Osteocyte (in vitro differentiated cells): ENCODE measurements at regions not wholly inside any gene's neighbourhood (a gene's known extent, or its start where the extent isn't known, plus 50 kb on each side); places are given as distances from the start of the nearest gene placed in this dataset.

Experiments
- DNase-seq: peaks from one replicate; pipeline ENCODE4 v3.0.0; 2021; ENCODE audit warnings: mixed read lengths; ENCODE audit not compliant: unreplicated experiment; ENCODE audit errors: extremely low spot score
- H3K27ac Mint-ChIP-seq: one replicate; pipeline ENCODE4 v1.8.0; 2021; ENCODE audit warnings: mild to moderate bottlenecking, mixed read lengths; ENCODE audit not compliant: unreplicated experiment
- H3K27me3 Mint-ChIP-seq: one replicate; pipeline ENCODE4 v1.8.0; 2021; ENCODE audit warnings: mixed read lengths; ENCODE audit not compliant: unreplicated experiment
- H3K36me3 Mint-ChIP-seq: one replicate; pipeline ENCODE4 v1.8.0; 2021; ENCODE audit warnings: mixed read lengths; ENCODE audit not compliant: unreplicated experiment
- H3K4me1 Mint-ChIP-seq: one replicate; pipeline ENCODE4 v1.8.0; 2021; ENCODE audit warnings: mixed read lengths; ENCODE audit not compliant: unreplicated experiment
- H3K4me3 Mint-ChIP-seq: one replicate; pipeline ENCODE4 v1.8.0; 2021; ENCODE audit warnings: mild to moderate bottlenecking, moderate library complexity, mixed read lengths; ENCODE audit not compliant: unreplicated experiment
- H3K9me3 Mint-ChIP-seq: one replicate; pipeline ENCODE4 v1.8.0; 2021; ENCODE audit warnings: mixed read lengths; ENCODE audit not compliant: unreplicated experiment
- TF ChIP-seq, protein P1 (sequence below): fragments of 200-600 bp; sonication (generic); IDR thresholded peaks from 2 replicates; pipeline ENCODE4 v1.5.0; 2021; ENCODE audit warnings: antibody characterized with exemption, mild to moderate bottlenecking, moderate library complexity

DNA sequence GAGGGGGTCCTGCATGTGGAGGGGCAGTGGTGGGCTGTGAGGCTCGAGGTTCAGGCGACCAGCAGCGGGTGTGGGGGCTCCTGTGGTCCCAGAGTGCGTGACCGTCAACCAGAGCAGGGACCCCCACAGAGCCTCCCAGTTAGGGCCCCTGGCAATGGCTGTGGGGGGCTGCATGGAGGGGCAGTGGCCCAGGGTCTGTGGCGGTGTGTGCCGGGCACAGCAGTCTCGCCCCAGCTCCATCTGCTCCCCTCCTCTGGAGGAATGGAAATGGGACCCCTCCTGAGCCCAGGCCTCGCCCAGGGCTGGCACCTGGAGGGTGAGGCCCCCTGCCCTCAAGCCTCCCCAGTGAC, 210.8 kb upstream of the C14orf180 start:
- H3K27ac Mint-ChIP-seq, result no peak overlapping the region
- no peaks in the 10 kb centered on the region for H3K4me1 Mint-ChIP-seq
- no peak for DNase-seq
- H3K36me3 Mint-ChIP-seq, result no peaks in the 10 kb centered on the region
- H3K27me3 Mint-ChIP-seq, result no peaks in the 10 kb centered on the region
- TF ChIP-seq, protein P1, sequence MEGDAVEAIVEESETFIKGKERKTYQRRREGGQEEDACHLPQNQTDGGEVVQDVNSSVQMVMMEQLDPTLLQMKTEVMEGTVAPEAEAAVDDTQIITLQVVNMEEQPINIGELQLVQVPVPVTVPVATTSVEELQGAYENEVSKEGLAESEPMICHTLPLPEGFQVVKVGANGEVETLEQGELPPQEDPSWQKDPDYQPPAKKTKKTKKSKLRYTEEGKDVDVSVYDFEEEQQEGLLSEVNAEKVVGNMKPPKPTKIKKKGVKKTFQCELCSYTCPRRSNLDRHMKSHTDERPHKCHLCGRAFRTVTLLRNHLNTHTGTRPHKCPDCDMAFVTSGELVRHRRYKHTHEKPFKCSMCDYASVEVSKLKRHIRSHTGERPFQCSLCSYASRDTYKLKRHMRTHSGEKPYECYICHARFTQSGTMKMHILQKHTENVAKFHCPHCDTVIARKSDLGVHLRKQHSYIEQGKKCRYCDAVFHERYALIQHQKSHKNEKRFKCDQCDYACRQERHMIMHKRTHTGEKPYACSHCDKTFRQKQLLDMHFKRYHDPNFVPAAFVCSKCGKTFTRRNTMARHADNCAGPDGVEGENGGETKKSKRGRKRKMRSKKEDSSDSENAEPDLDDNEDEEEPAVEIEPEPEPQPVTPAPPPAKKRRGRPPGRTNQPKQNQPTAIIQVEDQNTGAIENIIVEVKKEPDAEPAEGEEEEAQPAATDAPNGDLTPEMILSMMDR, result no peak
- no peak overlapping the region for H3K4me3 Mint-ChIP-seq
- no peaks in the 10 kb centered on the region for H3K9me3 Mint-ChIP-seq

DNA sequence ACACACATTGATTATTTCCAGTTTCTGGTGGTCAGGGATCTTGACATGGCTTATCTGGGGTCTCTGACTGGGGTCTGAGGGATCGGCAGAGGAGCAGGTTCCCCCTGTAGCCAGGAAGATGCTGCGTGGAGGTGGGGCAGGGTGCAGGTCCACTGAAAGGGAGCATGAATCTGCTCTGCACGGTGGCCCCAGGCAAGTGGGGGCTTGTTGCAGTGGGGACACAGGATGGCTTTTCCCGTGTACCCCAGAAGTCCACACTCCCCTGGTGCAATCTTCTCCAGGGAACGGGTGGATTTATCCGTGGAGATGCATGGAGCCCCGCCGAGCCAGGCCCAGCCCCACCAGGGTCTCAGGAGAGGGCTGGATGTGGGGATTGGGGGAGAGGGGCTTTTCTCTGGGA, 210.4 kb upstream of the C14orf180 start:
- no peak overlapping the region for H3K4me3 Mint-ChIP-seq
- H3K27me3 Mint-ChIP-seq, result no peaks in the 10 kb centered on the region
- H3K4me1 Mint-ChIP-seq, result no peaks in the 10 kb centered on the region
- H3K36me3 Mint-ChIP-seq, result no peaks in the 10 kb centered on the region
- no peak overlapping the region for H3K27ac Mint-ChIP-seq
- TF ChIP-seq, protein P1, result no peak
- H3K9me3 Mint-ChIP-seq, result no peaks in the 10 kb centered on the region
- DNase-seq, result no peak

DNA sequence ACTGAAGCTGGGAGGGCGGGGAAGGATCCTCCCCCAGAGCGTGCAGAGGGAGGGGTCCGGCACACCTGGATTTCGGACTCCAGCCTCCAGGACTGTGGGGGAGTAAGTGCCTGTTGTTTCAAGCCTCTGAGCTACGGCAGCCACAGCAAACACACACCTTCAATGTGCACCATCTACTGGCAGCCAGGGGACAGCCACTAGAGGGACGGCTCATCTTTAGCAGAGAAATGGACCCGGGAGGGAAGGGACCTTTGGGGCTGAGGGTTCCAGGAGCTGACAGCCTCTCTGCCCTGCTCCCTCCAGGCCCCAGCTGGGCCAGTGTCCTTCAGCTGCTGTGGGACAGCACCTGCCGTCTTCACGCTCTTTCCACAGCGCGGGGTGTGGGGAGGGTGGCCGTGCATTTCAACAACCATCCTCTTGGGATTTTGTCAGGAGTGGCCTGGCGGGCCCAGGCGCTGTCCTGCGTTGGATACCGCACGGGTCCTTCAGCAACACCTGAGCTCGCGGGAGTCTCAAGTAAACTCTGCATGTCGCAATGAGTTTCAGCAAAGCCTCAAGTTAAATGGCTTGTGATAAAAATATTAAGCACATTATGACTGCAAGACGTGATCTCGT, 209.2 kb upstream of the C14orf180 start:
- no peak for DNase-seq
- no peaks in the 10 kb centered on the region for H3K9me3 Mint-ChIP-seq
- TF ChIP-seq, protein P1, result peak; percentile 17
- H3K27ac Mint-ChIP-seq, result no peak overlapping the region
- no peak overlapping the region for H3K4me3 Mint-ChIP-seq
- no peaks in the 10 kb centered on the region for H3K27me3 Mint-ChIP-seq
- no peaks in the 10 kb centered on the region for H3K36me3 Mint-ChIP-seq
- no peaks in the 10 kb centered on the region for H3K4me1 Mint-ChIP-seq

DNA sequence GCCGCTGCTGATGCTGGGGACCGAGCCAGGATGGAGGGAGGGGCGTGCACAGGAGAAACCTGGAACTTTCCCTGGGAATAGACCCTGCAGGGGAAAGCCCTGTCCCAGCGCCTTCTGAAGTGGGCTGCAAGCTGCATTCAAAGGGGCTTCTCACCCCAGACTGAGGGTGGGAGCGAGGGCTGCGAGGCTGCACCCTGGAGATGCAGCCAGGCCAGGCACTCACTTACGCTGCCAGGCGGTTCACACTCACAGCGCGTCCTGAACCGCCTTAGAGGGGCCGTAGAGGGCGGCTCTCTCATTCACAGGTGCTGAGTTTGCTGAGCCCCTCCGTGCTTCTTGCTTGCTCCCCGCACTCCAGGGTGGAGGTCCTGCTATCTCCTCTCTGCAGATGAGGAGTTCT, 208.5 kb upstream of the C14orf180 start:
- Mint-ChIP-seq H3K36me3 (no peaks in the 10 kb centered on the region), H3K27me3 (no peaks in the 10 kb centered on the region), H3K4me1 (no peaks in the 10 kb centered on the region), H3K4me3 (no peak overlapping the region), H3K27ac (no peak overlapping the region), H3K9me3 (no peaks in the 10 kb centered on the region)
- TF ChIP-seq, protein P1, result no peak
- DNase-seq, result no peak

DNA sequence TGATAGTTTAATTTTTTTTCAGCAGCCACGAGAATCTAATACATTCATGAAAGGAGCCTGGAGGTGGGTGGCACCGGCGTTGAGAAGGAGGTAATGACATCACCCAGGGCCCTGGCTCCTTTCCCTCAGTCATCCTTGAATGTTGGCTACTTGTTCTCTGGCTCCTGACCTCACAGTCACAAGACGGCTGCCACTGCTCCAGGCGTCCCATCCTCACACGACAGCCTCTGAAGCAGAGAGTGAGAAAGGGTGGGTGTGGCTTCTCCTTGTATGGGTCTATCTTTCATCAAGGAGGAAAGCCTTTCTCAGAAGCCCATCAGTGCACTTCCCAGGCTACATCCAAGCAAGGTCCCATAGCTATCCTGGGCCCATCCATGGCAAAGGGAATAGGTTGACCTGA, 207.6 kb upstream of the C14orf180 start:
- no peaks in the 10 kb centered on the region for H3K9me3 Mint-ChIP-seq

More for the DNA sequence above, 207.6 kb upstream of the C14orf180 start:
- H3K36me3 Mint-ChIP-seq, result no peaks in the 10 kb centered on the region
- no peak overlapping the region for H3K27ac Mint-ChIP-seq
- no peak overlapping the region for H3K4me3 Mint-ChIP-seq
- TF ChIP-seq, protein P1, result no peak
- H3K4me1 Mint-ChIP-seq, result no peaks in the 10 kb centered on the region
- DNase-seq, result no peak
- H3K27me3 Mint-ChIP-seq, result no peaks in the 10 kb centered on the region
